ENCODE measurements at regions not wholly inside any gene's neighbourhood (a gene's known extent, or its start where the extent isn't known, plus 50 kb on each side); places are given as distances from the start of the nearest gene placed in this dataset.

GRCh38 chr4:142983065-142983464, 137.0 kb upstream of the INPP4B start:
- DNase-seq (ENCODE audit: low spot score): no peak
- no peaks in the 10 kb centered on the region for H3K36me3 ChIP-seq (replicated peaks in 1 of 2; ENCODE audit: control insufficient read depth in 1 of 2, insufficient read depth in 2 of 2, low read length in 2 of 2)
- H3K9me3 ChIP-seq (ENCODE audit: low read length): no peaks in the 10 kb centered on the region
- ATAC-seq: no peak
- no peak overlapping the region for H3K4me3 ChIP-seq (replicated peaks in 1 of 3; ENCODE audit: insufficient read depth in 1 of 3, low read depth in 2 of 3, low read length in 3 of 3)
- WGBS (ENCODE audit: low lambda C conversion rate): 0% methylated on average over 3 of the region's 3 CpGs
- ChIA-PET POLR2A (no interaction called here), CTCF (ENCODE audit: low intra/inter-chr PET ratio, low total read pairs) (no interaction called here)
- H3K4me2 ChIP-seq (ENCODE audit: low read depth, low read length): no peak overlapping the region
- FAIRE-seq: no peak
- H3K79me2 ChIP-seq (ENCODE audit: insufficient read depth, low read length): no peaks in the 10 kb centered on the region
- H3K4me1 ChIP-seq (ENCODE audit: insufficient read depth, low read length): no peaks in the 10 kb centered on the region
- H2AFZ ChIP-seq (ENCODE audit: low read length): no peak overlapping the region
- H3K27ac ChIP-seq (ENCODE audit: extremely low read length, insufficient read depth, low read length): no peak overlapping the region
- TF ChIP-seq CBX2 (IDR thresholded peaks at IDR 0.05; ENCODE audit: low read depth, low read length) (no peak), CBX2 (CRISPR knock-in tag; IDR thresholded peaks at IDR 0.05; ENCODE audit: low read depth) (no peak), MAFK (conservative IDR thresholded peaks at IDR 0.05 in 1 of 2, IDR thresholded peaks at IDR 0.05 in 1 of 2; ENCODE audit: low read length in 2 of 2) (peak; percentile 54 to 56; a peak in 3 of 4 replicates), MAFF (IDR thresholded peaks at IDR 0.05; ENCODE audit: low read depth, low read length) (0 out of 2 replicates have a peak, but pooled peaks have one; percentile 46), PRDM4 (CRISPR knock-in tag; IDR thresholded peaks at IDR 0.05; ENCODE audit: borderline replicate concordance) (no peak), NR0B2 (CRISPR knock-in tag; IDR thresholded peaks at IDR 0.05) (no peak), GATA4 (IDR thresholded peaks at IDR 0.05; ENCODE audit: borderline replicate concordance, low read depth) (no peak)
- no TSS peak for BruUV-seq (replicated peaks)
- in situ Hi-C loops (cut with HindIII; ENCODE audit: extremely low pct_ligation_motif_present, low pct_unique_long_range_greater_than_20kb): loop anchor here (25.0 kb wide), 2 partner anchors 204 to 504 kb away; partner anchors contain the start of gene USP38
- no peaks in the 10 kb centered on the region for H4K20me1 ChIP-seq (ENCODE audit: insufficient read depth, low read length)
- no peak overlapping the region for H3K9ac ChIP-seq (ENCODE audit: insufficient read depth, low read depth, low read length)
- no peaks in the 10 kb centered on the region for H3K27me3 ChIP-seq (ENCODE audit: control insufficient read depth in 1 of 2, insufficient read depth in 2 of 2, low read length in 2 of 2)
- intact Hi-C loops (cut with micrococcal nuclease; ENCODE audit: unreplicated experiment): no loop called here
